IMR-90 (cell line): ENCODE measurements at regions not wholly inside any gene's neighbourhood (a gene's known extent, or its start where the extent isn't known, plus 50 kb on each side); places are given as distances from the start of the nearest gene placed in this dataset.

Source experiments
- ATAC-seq: fragments of 200-7000 bp; cut with Tn5 transposase; 2 replicates; pipeline ENCODE4 v1.9.1; 2020; ENCODE audit warnings: low read depth, mild to moderate bottlenecking, moderate library complexity
- BruUV-seq: library from RNA; stranded (reverse); fragments of 400-500 nt; replicated peaks from 2 replicates; lab custom pipeline; 2021; lab: Mats Ljungman, UMichigan
- CTCF ChIA-PET: fragments of 300-600 bp; formaldehyde crosslinking; extraction: SDS; loops from one replicate; lab custom pipeline; 2021; ENCODE audit warnings: antibody characterized with exemption; lab: Yijun Ruan, JAX
- POLR2A ChIA-PET: fragments of 300-600 bp; sonication (Branson Sonifier 250); formaldehyde crosslinking; loops from one replicate; lab custom pipeline; 2022; ENCODE audit warnings: antibody characterized with exemption; ENCODE audit not compliant: unreplicated experiment; lab: Charles Lee
- DNase-seq: peaks from one replicate; pipeline ENCODE4 v3.0.0; 2013
- H2AFZ ChIP-seq: replicated peaks from 2 replicates; pipeline ENCODE3; 2013; ENCODE audit warnings: low read length, mild to moderate bottlenecking; ENCODE audit not compliant: poor library complexity
- H2AK5ac ChIP-seq: 2 replicates; pipeline ENCODE4 v1.6.1; 2013; ENCODE audit warnings: low read depth, low read length, inconsistent platforms
- H2AK9ac ChIP-seq: replicated peaks from 2 replicates; pipeline ENCODE3; 2013; ENCODE audit warnings: mild to moderate bottlenecking, low read depth, low read length, moderate library complexity; ENCODE audit not compliant: poor library complexity
- H2BK120ac ChIP-seq: 2 replicates; pipeline ENCODE4 v1.6.1; 2013; ENCODE audit warnings: low read depth, low read length, inconsistent platforms
- H2BK15ac ChIP-seq: 3 replicates; pipeline ENCODE4 v1.6.1; 2013; ENCODE audit warnings: low read depth, low read length, inconsistent platforms
- H2BK20ac ChIP-seq: 2 replicates; pipeline ENCODE4 v1.6.1; 2013; ENCODE audit warnings: low read depth, mild to moderate bottlenecking, inconsistent platforms, low read length, moderate library complexity
- H2BK5ac ChIP-seq: 2 replicates; pipeline ENCODE4 v1.6.1; 2013; ENCODE audit warnings: mild to moderate bottlenecking, low read depth, low read length, inconsistent platforms; ENCODE audit not compliant: poor library complexity, severe bottlenecking
- H3K14ac ChIP-seq: replicated peaks from 2 replicates; pipeline ENCODE4 v1.6.1; 2013; ENCODE audit warnings: low read depth, low read length, inconsistent platforms
- H3K18ac ChIP-seq: 2 replicates; pipeline ENCODE4 v1.6.1; 2013; ENCODE audit warnings: low read depth, low read length, control low read depth
- H3K23ac ChIP-seq: 2 replicates; pipeline ENCODE4 v1.6.1; 2013; ENCODE audit warnings: low read depth, low read length, inconsistent platforms
- H3K27ac ChIP-seq: 2 replicates; pipeline ENCODE4 v1.5.1; 2013; ENCODE audit warnings: mild to moderate bottlenecking, control low read depth, low read length; ENCODE audit not compliant: insufficient read depth
- H3K27me3 ChIP-seq: 2 replicates; pipeline ENCODE4 v1.6.1; 2013; ENCODE audit warnings: low read length; ENCODE audit not compliant: control insufficient read depth, insufficient read depth
- H3K36me3 ChIP-seq: 2 replicates; pipeline ENCODE4 v1.6.1; 2013; ENCODE audit warnings: low read length, mixed read lengths; ENCODE audit not compliant: control insufficient read depth, insufficient read depth
- H3K4ac ChIP-seq: 2 replicates; pipeline ENCODE4 v1.6.1; 2013; ENCODE audit warnings: low read depth, low read length, inconsistent platforms
- H3K4me1 ChIP-seq: 2 replicates; pipeline ENCODE4 v1.6.1; 2013; ENCODE audit warnings: low read length, mixed read lengths; ENCODE audit not compliant: control insufficient read depth, insufficient read depth
- H3K4me2 ChIP-seq: 2 replicates; pipeline ENCODE4 v1.6.1; 2013; ENCODE audit warnings: low read depth, mild to moderate bottlenecking, control low read depth, low read length, moderate library complexity
- H3K4me3 ChIP-seq: 2 replicates; pipeline ENCODE4 v1.5.1; 2013; ENCODE audit warnings: low read depth, mild to moderate bottlenecking, control low read depth, low read length, moderate library complexity; ENCODE audit not compliant: insufficient read depth
- H3K56ac ChIP-seq: 2 replicates; pipeline ENCODE4 v1.6.1; 2013; ENCODE audit warnings: low read length, inconsistent platforms; ENCODE audit not compliant: insufficient read depth; ENCODE audit errors: extremely low read depth
- H3K79me1 ChIP-seq, 2 experiments: 2 replicates each; pipeline ENCODE4 v1.6.1; 2013; ENCODE audit warnings: low read length in 2 of 2, inconsistent platforms in 1 of 2, low read depth in 1 of 2
- H3K9ac ChIP-seq: 2 replicates; pipeline ENCODE4 v1.6.1; 2013; ENCODE audit warnings: low read depth, low read length, control low read depth
- H3K9me1 ChIP-seq: 2 replicates; pipeline ENCODE4 v1.6.1; 2013; ENCODE audit warnings: low read length, inconsistent platforms; ENCODE audit not compliant: insufficient read depth
- H3K9me3 ChIP-seq: 2 replicates; pipeline ENCODE4 v1.6.1; 2013; ENCODE audit warnings: low read length; ENCODE audit not compliant: control insufficient read depth, insufficient read depth
- H4K20me1 ChIP-seq: 2 replicates; pipeline ENCODE4 v1.6.1; 2013; ENCODE audit warnings: low read length, inconsistent platforms; ENCODE audit not compliant: insufficient read depth
- H4K5ac ChIP-seq: 2 replicates; pipeline ENCODE4 v1.6.1; 2013; ENCODE audit warnings: mild to moderate bottlenecking, low read depth, low read length, control low read depth
- H4K8ac ChIP-seq, 2 experiments: 2 replicates each; pipeline ENCODE4 v1.6.1; 2013; ENCODE audit warnings: low read depth in 2 of 2, low read length in 2 of 2, control low read depth in 1 of 2, inconsistent platforms in 1 of 2
- H4K91ac ChIP-seq: 2 replicates; pipeline ENCODE4 v1.6.1; 2013; ENCODE audit warnings: low read depth, low read length, inconsistent platforms; ENCODE audit not compliant: insufficient read depth
- BHLHE40 ChIP-seq: fragments of 150-350 bp; IDR thresholded peaks from 2 replicates; pipeline ENCODE4 v1.6.1; 2016; ENCODE audit warnings: mild to moderate bottlenecking, low read depth, low read length
- CEBPB ChIP-seq: IDR thresholded peaks from 2 replicates; pipeline ENCODE4 v1.6.1; 2012; ENCODE audit warnings: low read depth, low read length, improper control_type of control experiment
- CHD1 ChIP-seq: IDR thresholded peaks from 2 replicates; pipeline ENCODE4 v1.6.1; 2012; ENCODE audit warnings: low read depth, low read length, improper control_type of control experiment
- CTCF ChIP-seq: conservative IDR thresholded peaks from 2 replicates; pipeline ENCODE4 v1.5.1; 2012; ENCODE audit warnings: mild to moderate bottlenecking, low read depth, low read length, improper control_type of control experiment
- ELK1 ChIP-seq: fragments of 150-350 bp; IDR thresholded peaks from 2 replicates; pipeline ENCODE4 v1.6.1; 2016; ENCODE audit warnings: low read depth, mild to moderate bottlenecking, low read length, moderate library complexity, borderline replicate concordance
- FOS ChIP-seq: fragments of 150-350 bp; IDR thresholded peaks from 2 replicates; pipeline ENCODE4 v1.6.1; 2016; ENCODE audit warnings: low read depth, low read length
- MAFK ChIP-seq: IDR thresholded peaks from 2 replicates; pipeline ENCODE4 v1.6.1; 2012; ENCODE audit warnings: low read depth, low read length, improper control_type of control experiment
- MAZ ChIP-seq: IDR thresholded peaks from 2 replicates; pipeline ENCODE4 v1.6.1; 2012; ENCODE audit warnings: low read depth, mild to moderate bottlenecking, low read length, improper control_type of control experiment, moderate library complexity, borderline replicate concordance
- NFE2L2 ChIP-seq: fragments of 150-350 bp; IDR thresholded peaks from 2 replicates; pipeline ENCODE4 v1.6.1; 2016; ENCODE audit warnings: low read depth, mild to moderate bottlenecking, low read length
- POLR2A ChIP-seq: IDR thresholded peaks from 2 replicates; pipeline ENCODE4 v1.6.1; 2012; ENCODE audit warnings: mild to moderate bottlenecking, low read depth, low read length
- RAD21 ChIP-seq: IDR thresholded peaks from 2 replicates; pipeline ENCODE4 v1.6.1; 2012; ENCODE audit warnings: low read length, improper control_type of control experiment
- RFX5 ChIP-seq: IDR thresholded peaks from 2 replicates; pipeline ENCODE4 v1.8.0; 2012; ENCODE audit warnings: low read depth, mild to moderate bottlenecking, low read length, moderate library complexity
- USF2 ChIP-seq: fragments of 150-350 bp; IDR thresholded peaks from 2 replicates; pipeline ENCODE4 v1.6.1; 2017; ENCODE audit warnings: mild to moderate bottlenecking, antibody characterized with exemption, low read length, low read depth
- WGBS, 2 experiments: methylation state at CpG; one replicate each; pipeline versions ENCODE4 v1.1.5 to v1.1.7; 2013; ENCODE audit warnings: missing lambda C conversion rate in 2 of 2; ENCODE audit not compliant: insufficient read length in 1 of 2; ENCODE audit errors: extremely low coverage in 2 of 2; 5-methylcytosine and 5-hydroxymethylcytosine counted together
- dilution Hi-C: fragments of 300-500 bp; cut with HindIII; formaldehyde crosslinking; loops from one replicate; pipeline ENCODE4 v1.14.3; 2018; ENCODE audit warnings: low sequenced_read_pairs; ENCODE audit not compliant: unreplicated experiment
- in situ Hi-C: fragments of 300-500 bp; cut with MboI; formaldehyde crosslinking; loops from 3 replicates; pipeline ENCODE4 v1.14.3; 2019; ENCODE audit warnings: low sequenced_read_pairs, inconsistent platforms, mixed read lengths
- intact Hi-C: fragments of 100-400 bp; cut with micrococcal nuclease; formaldehyde crosslinking; loops from 2 replicates; pipeline ENCODE4 v1.10.0; 2022

GRCh38 chr11:116033931-116034553 is 529.8 kb upstream of the CADM1 start:
- Histone ChIP-seq H2BK120ac (no peak overlapping the region), H3K4ac (no peak overlapping the region), H3K4me2 (no peak overlapping the region), H4K20me1 (no peaks in the 10 kb centered on the region), H3K27me3 (no peaks in the 10 kb centered on the region; the same call in 1 of the 2 replicates), H2BK20ac (no peak overlapping the region), H3K14ac (no peak overlapping the region), H3K4me1 (no peaks in the 10 kb centered on the region), H3K36me3 (no peaks in the 10 kb centered on the region), H4K8ac (no peak overlapping the region), H3K23ac (no peak overlapping the region), H3K27ac (no peak overlapping the region), H2BK5ac (no peak overlapping the region), H3K56ac (no peak overlapping the region), H3K18ac (no peak overlapping the region), H3K79me1 (no peaks in the 10 kb centered on the region), H2AK9ac (no peak overlapping the region), H3K9me1 (no peaks in the 10 kb centered on the region), H4K5ac (no peak overlapping the region), H4K91ac (no peak overlapping the region), H2AK5ac (no peak overlapping the region), H3K4me3 (no peak overlapping the region), H2AFZ (no peak overlapping the region), H2BK15ac (no peak overlapping the region), H3K9me3 (no peaks in the 10 kb centered on the region), H3K9ac (no peak overlapping the region)
- dilution Hi-C loops, result no loop called here
- no TSS peak for BruUV-seq
- ChIA-PET CTCF (no interaction called here), POLR2A (no interaction called here)
- in situ Hi-C loops, result no loop called here
- DNase-seq, result no peak
- no peak for ATAC-seq
- WGBS, 2 experiments, result no CpG with 5 or more reads among the region's 8 CpGs
- no peak for TF ChIP-seq BHLHE40
- TF ChIP-seq MAFK, result no peak
- no peak for TF ChIP-seq ELK1
- TF ChIP-seq POLR2A, result no peak
- TF ChIP-seq CEBPB, result no peak
- TF ChIP-seq CHD1, result no peak
- TF ChIP-seq RAD21, result no peak
- TF ChIP-seq CTCF, result no peak
- no peak for TF ChIP-seq USF2
- TF ChIP-seq FOS, result no peak
- no peak for TF ChIP-seq NFE2L2
- no peak for TF ChIP-seq MAZ
- TF ChIP-seq RFX5, result no peak
- intact Hi-C loops, result no loop called here
